Erythroblast (primary cell): ENCODE measurements at regions not wholly inside any gene's neighbourhood (a gene's known extent, or its start where the extent isn't known, plus 50 kb on each side); places are given as distances from the start of the nearest gene placed in this dataset.

Experiments used
- GATA1 ChIP-seq: IDR thresholded peaks from 2 replicates; pipeline ENCODE4 v1.6.1; 2011; ENCODE audit warnings: low read depth, mild to moderate bottlenecking, control low read depth, low read length, moderate library complexity
- POLR2A ChIP-seq: IDR thresholded peaks from 2 replicates; pipeline ENCODE4 v1.6.1; 2011; ENCODE audit warnings: mild to moderate bottlenecking, low read length

DNA sequence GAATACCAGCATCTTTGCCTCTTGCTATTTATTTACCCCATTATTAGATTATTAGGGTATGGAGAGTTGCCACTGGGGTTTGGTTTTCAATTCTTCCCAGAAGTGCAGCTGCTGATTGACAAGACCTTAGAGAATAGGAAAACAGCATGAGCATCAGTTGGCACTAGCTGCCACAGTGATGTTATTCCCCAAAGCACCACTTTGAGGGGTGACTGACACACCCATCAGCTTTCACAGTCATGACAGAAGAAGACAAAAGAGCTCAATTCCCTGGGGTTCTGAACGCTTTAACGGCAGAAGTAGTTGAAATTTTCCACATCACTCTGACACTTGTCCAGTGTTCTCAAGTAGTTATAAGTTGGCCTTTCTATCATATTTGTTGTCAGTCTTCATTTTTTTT is 55.0 kb upstream of the NR3C2 start:
- TF ChIP-seq POLR2A (no peak), GATA1 (no peak)
